Kidney (tissue), 13 donors: ENCODE measurements at regions not wholly inside any gene's neighbourhood (a gene's known extent, or its start where the extent isn't known, plus 50 kb on each side); places are given as distances from the start of the nearest gene placed in this dataset.

Experiments
- DNase-seq, 5 donors: peaks; one replicate each; pipeline ENCODE4 v3.0.0-alpha.2; 2013 to 2020
- FAIRE-seq: peaks from 2 replicates; lab custom pipeline; 2012; peaks lifted over from hg19 to GRCh38; lab: Jason Lieb, UNC
- H3K27ac ChIP-seq, 2 donors: one replicate each; pipeline ENCODE4 v1.7.0; 2013; ENCODE audit warnings: low read depth in 2 of 2, low read length in 2 of 2, inconsistent platforms in 1 of 2
- H3K27me3 ChIP-seq: one replicate; pipeline ENCODE4 v1.7.1; 2013; ENCODE audit warnings: low read length, inconsistent platforms; ENCODE audit not compliant: control insufficient read depth, insufficient read depth
- H3K36me3 ChIP-seq, 3 donors: one replicate each; pipeline versions ENCODE4 v1.7.0 to v1.7.1; 2013; ENCODE audit warnings: low read length in 3 of 3, control low read depth in 1 of 3, inconsistent platforms in 1 of 3; ENCODE audit not compliant: insufficient read depth in 3 of 3, control insufficient read depth in 2 of 3
- H3K4me1 ChIP-seq, 3 donors: one replicate each; pipeline versions ENCODE4 v1.7.0 to v1.7.1; 2013; ENCODE audit warnings: low read length in 3 of 3, inconsistent platforms in 1 of 3, low read depth in 1 of 3; ENCODE audit not compliant: control insufficient read depth in 2 of 3, insufficient read depth in 2 of 3
- H3K4me3 ChIP-seq, 3 donors: one replicate each; pipeline versions ENCODE4 v1.7.0 to v1.8.1; 2013; ENCODE audit warnings: low read length in 3 of 3, control low read depth in 1 of 3, inconsistent platforms in 1 of 3
- H3K9ac ChIP-seq, 3 donors: one replicate each; pipeline versions ENCODE4 v1.7.0 to v1.7.1; 2013; ENCODE audit warnings: low read length in 3 of 3, control low read depth in 1 of 3, inconsistent platforms in 1 of 3
- H3K9me3 ChIP-seq, 3 donors: one replicate each; pipeline versions ENCODE4 v1.7.0 to v1.7.1; 2013; ENCODE audit warnings: low read length in 3 of 3, control low read depth in 1 of 3, inconsistent platforms in 1 of 3; ENCODE audit not compliant: control insufficient read depth in 2 of 3, insufficient read depth in 1 of 3
- intact Hi-C: fragments of 100-400 bp; cut with DNase I; formaldehyde crosslinking; loops from one replicate; pipeline ENCODE4 v1.11.1; 2022
- TF ChIP-seq, protein P1 (sequence below): IDR thresholded peaks from 3 replicates; pipeline ENCODE4 v1.5.1; 2012; ENCODE audit warnings: mild to moderate bottlenecking, moderate library complexity, borderline replicate concordance; ENCODE audit not compliant: insufficient read depth; ENCODE audit errors: extremely low read depth
- donor health status: control.
- donor health status: control.
- donor health status: control.
- donor health status: control.
- donor health status: control.
- donor health status: DM: yes; HTN: yes; CAD: no.
- donor health status: Normal renal cell carcinoma (clear cell type).

DNA sequence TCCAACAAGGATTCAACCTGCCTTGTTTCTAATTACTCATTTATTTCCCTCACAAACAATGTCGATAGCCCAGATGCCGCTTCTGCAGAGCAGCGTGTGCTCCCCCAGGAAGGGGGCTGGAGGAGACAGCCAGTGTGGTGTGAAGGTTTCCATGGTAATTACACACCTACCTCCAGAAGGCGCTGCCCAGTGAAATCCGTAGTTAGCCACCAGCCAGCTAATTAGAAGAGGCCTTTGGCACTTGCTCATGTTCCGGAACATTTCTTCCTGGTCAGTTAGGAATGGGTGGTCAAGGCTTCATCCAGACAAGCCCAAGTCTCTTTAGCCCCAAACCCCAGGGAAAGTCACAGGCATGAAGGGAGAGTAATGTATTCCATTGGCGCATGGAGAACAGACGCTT is 342.5 kb upstream of the C16orf82 start:
- TF ChIP-seq, protein P1, sequence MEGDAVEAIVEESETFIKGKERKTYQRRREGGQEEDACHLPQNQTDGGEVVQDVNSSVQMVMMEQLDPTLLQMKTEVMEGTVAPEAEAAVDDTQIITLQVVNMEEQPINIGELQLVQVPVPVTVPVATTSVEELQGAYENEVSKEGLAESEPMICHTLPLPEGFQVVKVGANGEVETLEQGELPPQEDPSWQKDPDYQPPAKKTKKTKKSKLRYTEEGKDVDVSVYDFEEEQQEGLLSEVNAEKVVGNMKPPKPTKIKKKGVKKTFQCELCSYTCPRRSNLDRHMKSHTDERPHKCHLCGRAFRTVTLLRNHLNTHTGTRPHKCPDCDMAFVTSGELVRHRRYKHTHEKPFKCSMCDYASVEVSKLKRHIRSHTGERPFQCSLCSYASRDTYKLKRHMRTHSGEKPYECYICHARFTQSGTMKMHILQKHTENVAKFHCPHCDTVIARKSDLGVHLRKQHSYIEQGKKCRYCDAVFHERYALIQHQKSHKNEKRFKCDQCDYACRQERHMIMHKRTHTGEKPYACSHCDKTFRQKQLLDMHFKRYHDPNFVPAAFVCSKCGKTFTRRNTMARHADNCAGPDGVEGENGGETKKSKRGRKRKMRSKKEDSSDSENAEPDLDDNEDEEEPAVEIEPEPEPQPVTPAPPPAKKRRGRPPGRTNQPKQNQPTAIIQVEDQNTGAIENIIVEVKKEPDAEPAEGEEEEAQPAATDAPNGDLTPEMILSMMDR: no peak
- no peak overlapping the region for H3K9ac ChIP-seq
- DNase-seq (peak in 4 of 5 donors; percentile 43 to 75 (median 62)), FAIRE-seq (no peak)
- H3K4me1 ChIP-seq: peaks cover 0 to 3% (median 0%) of the 10 kb centered on the region in 3 donors
- intact Hi-C loops: no loop called here
- no peak overlapping the region for H3K27ac ChIP-seq
- no peaks in the 10 kb centered on the region for H3K27me3 ChIP-seq
- no peak overlapping the region for H3K4me3 ChIP-seq
- H3K9me3 ChIP-seq: no peaks in the 10 kb centered on the region
- no peaks in the 10 kb centered on the region for H3K36me3 ChIP-seq

DNA sequence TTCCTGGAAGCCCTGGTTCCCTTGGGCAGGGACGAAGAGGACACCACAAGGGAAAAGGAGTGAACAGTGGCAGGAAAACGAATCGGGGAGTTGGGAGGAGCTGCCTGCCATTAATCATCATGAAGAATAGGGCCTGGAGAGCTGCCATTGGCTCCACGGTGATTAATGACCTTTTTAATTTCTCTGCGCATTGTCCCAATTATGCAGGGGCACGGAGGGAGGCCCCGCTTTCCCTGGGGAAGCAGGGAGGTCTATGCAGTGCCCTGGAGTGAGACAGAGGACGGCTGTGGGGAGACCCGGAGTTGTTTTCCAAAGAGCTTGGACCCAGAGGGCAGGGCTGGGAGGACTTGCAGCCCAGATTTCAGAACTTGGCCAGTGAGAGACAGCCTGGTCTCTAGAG is 338.9 kb upstream of the C16orf82 start:
- Histone ChIP-seq H3K4me1 (peaks cover 0 to 3% (median 0%) of the 10 kb centered on the region in 3 donors), H3K27ac (no peak overlapping the region), H3K9me3 (no peaks in the 10 kb centered on the region), H3K9ac (no peak overlapping the region), H3K4me3 (no peak overlapping the region), H3K36me3 (no peaks in the 10 kb centered on the region), H3K27me3 (no peaks in the 10 kb centered on the region)
- no peak for FAIRE-seq
- TF ChIP-seq, protein P1: no peak
- peak in 4 of 5 donors; percentile 62 to 63 (median 62) for DNase-seq
- intact Hi-C loops: no loop called here

DNA sequence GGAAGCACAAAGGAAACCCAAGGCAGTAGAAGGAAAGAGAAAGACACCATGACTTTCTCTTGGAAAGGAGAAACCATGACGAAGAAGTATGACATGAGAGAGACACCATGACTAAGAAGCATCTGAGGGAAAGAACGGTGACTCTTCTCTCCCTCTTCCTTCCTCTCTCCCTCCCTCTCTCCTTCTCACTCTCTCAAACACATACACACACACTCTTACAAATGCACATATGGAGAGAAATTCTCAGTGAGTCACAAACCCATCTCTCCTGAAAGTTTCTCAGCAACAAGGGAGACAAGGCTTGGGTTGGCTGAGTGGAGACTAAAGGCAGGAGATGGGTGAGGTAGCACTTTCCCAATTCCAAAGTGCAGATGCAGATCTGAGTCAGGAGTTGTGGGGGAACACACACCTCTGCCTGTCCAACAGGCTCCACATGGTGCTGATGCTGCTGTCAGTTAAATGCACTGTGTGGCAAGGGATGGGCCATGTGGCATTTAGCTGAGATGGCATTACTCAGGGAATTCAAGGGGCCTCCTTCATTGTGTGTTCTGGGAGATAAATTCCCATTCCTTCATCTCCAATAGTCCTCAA is 336.7 kb upstream of the C16orf82 start:
- TF ChIP-seq, protein P1: no peak
- H3K9ac ChIP-seq: no peak overlapping the region
- no peak for DNase-seq
- intact Hi-C loops: no loop called here
- no peak for FAIRE-seq
- H3K36me3 ChIP-seq: no peaks in the 10 kb centered on the region
- H3K4me3 ChIP-seq: no peak overlapping the region
- H3K4me1 ChIP-seq: peaks cover 0 to 3% (median 0%) of the 10 kb centered on the region in 3 donors
- no peak overlapping the region for H3K27ac ChIP-seq
- H3K9me3 ChIP-seq: no peaks in the 10 kb centered on the region
- no peaks in the 10 kb centered on the region for H3K27me3 ChIP-seq

DNA sequence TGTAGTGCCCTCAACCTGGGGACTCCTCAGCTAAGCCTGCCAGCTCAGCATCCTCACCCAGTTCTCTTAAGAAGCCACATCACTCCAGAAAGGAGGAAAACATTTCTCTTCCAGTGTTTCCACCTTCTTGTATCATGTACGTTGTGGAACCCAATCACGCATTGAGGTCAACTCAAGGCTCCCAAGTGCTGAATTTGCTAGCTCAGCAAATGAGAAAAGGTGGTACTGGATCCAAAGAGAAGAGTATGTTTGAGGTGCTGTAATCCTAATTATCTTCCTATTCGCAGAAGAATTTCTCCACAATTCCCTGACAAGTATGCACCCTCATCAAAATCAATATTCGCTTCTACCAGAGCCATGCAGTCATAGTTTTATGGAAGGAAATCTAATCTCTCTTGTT is 335.0 kb upstream of the C16orf82 start:
- Histone ChIP-seq H3K4me1 (peaks cover 0 to 3% (median 0%) of the 10 kb centered on the region in 3 donors), H3K36me3 (no peaks in the 10 kb centered on the region), H3K27ac (no peak overlapping the region), H3K9me3 (no peaks in the 10 kb centered on the region), H3K4me3 (no peak overlapping the region), H3K9ac (no peak overlapping the region), H3K27me3 (no peaks in the 10 kb centered on the region)
- FAIRE-seq (no peak), DNase-seq (no peak)
- TF ChIP-seq, protein P1: no peak
- intact Hi-C loops: no loop called here
